MG63 (cell line): ENCODE measurements at regions not wholly inside any gene's neighbourhood (a gene's known extent, or its start where the extent isn't known, plus 50 kb on each side); places are given as distances from the start of the nearest gene placed in this dataset.

Experiments used
- DNase-seq: peaks from one replicate; pipeline ENCODE4 v3.0.0-alpha.2; 2020
- H3K27me3 ChIP-seq: fragments of 250-450 bp; sonication (Bioruptor Pico); 2 replicates; pipeline ENCODE4 v1.5.1; 2020; ENCODE audit warnings: mild to moderate bottlenecking, moderate library complexity
- H3K36me3 ChIP-seq: fragments of 250-450 bp; sonication (Bioruptor Pico); 2 replicates; pipeline ENCODE4 v1.5.1; 2020; ENCODE audit warnings: mild to moderate bottlenecking, moderate library complexity
- H3K4me3 ChIP-seq: fragments of 250-450 bp; sonication (Bioruptor Pico); 2 replicates; pipeline ENCODE4 v1.5.1; 2020; ENCODE audit warnings: mild to moderate bottlenecking, moderate library complexity
- H3K9me3 ChIP-seq: fragments of 250-450 bp; sonication (Bioruptor Pico); 2 replicates; pipeline ENCODE4 v1.5.1; 2020; ENCODE audit warnings: mild to moderate bottlenecking, moderate library complexity

DNA sequence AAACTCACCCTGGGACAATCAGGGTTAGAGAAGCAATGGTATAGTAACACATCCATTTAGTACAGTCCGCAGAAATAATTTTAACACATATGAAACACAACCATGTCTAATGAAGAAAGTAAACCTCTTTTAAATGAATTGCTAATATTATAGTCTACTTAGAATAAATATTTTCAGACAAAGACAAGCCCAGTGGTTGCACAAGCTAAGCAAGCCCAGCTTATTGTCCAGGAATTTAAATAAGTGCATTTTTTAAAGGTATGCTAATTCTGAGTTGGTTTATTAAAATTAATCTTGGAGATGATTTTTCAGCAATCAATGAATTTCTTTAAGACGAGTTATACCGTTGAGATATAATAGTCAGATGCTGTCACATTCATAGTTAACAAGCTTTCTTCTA is 118.8 kb upstream of the BLID start:
- Histone ChIP-seq H3K4me3 (no peak overlapping the region), H3K9me3 (no peaks in the 10 kb centered on the region; the same call in 1 of the 2 replicates), H3K36me3 (no peaks in the 10 kb centered on the region), H3K27me3 (no peaks in the 10 kb centered on the region)
- DNase-seq, result no peak

DNA sequence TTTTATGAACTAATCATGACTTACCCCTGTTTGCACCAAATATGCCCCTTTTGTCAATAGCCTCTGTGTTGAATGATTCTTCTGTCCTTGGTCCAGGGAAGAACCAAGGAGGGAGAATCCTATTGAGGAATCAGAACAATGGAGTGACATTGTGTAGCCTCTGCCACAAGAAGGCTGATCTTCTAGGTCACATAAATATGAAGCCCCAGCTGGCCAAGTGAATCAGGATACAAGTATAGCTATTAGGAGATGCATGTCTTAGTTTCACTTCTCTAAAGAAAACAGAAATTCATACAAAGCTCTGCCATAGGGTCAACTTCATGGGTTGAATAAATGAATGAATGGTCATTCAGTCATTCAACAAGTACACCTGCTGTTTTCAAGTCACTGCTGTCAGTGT is 118.2 kb upstream of the BLID start:
- no peak for DNase-seq
- Histone ChIP-seq H3K4me3 (no peak overlapping the region), H3K36me3 (no peaks in the 10 kb centered on the region), H3K9me3 (no peaks in the 10 kb centered on the region; the same call in 1 of the 2 replicates), H3K27me3 (no peaks in the 10 kb centered on the region)

DNA sequence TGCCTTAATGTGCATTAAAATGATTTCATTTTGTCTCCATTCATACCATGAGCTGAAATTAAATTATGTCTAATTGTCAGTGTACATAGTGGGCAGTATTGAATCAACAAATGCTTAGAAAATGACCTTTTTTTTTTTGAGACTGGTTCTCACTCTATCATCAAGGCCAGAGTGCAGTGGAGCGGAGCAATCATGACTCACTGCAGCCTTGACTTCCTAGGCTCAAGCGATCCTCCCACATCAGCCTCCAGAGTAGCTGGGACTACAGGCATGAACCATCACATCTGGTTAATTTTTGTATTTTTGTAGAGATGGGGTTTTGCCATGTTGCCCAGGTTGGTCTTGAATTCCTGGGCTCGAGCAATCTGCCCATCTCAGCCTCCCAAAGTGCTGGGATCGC is 117.0 kb upstream of the BLID start:
- H3K4me3 ChIP-seq, result no peak overlapping the region
- H3K27me3 ChIP-seq, result no peaks in the 10 kb centered on the region
- no peaks in the 10 kb centered on the region for H3K36me3 ChIP-seq
- peak; percentile 52 for DNase-seq
- H3K9me3 ChIP-seq, result no peaks in the 10 kb centered on the region

DNA sequence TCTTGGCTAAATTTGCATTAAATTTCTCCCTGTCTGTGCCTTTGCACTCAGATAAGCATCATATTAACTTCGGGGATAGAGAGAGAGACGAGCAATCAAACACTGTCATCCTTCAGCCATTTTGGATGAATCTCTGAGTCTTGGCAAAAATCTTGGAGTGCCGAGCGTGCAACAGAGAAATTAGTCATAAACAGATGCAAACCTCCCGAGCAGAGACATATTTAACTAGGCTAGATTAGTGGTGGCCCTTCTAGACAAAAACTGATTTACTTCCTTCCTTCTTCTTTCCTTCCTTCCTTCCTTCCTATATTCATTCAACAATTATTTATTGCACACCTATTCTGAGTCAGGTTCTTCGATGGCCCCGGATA is 114.4 kb upstream of the BLID start:
- Histone ChIP-seq H3K36me3 (no peaks in the 10 kb centered on the region), H3K4me3 (no peak overlapping the region), H3K9me3 (no peaks in the 10 kb centered on the region), H3K27me3 (no peaks in the 10 kb centered on the region)
- DNase-seq, result peak; percentile 67

DNA sequence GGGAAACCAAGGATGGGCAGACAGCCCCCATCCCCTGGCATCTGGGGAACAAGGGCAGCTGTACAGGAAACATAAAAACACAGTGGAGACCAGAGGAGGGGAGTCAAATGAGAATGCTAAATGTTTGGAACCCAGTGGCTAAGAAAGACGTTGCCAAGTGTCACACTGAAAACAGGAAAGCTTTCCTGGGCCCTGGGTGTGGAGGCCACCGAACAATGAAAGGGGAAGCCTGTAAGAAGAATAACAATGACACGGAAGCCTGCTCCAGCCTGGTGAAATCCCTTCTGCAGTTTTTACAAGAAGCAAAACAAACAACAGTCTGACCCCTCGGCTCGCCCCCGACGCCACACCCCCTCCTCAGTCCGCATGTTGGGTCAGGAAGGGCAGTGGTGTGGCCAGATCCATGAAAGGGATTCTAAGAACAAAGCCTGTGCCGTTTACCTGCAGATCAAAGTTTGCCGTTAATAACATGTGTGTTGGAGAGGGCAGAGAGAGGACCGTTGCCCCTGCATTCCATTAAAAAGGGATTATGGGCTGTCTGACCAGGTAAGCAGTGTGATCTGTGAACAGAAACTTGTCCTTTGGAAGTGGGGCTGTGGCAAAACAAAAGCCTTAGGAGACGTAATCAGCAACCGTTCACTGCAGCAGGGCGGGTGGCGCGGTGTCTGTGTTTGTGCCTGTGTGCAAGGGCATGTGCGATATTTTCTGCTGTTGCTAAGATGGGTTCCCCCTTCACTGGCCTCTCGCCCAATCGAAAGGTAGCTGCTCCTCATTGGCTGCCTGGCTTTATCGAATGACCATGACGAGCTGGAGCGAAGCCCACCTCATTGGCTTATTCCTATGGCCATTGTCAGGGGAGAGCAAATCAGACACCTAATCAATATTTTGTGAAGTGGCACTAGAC is 113.7 kb upstream of the BLID start:
- H3K9me3 ChIP-seq, result no peaks in the 10 kb centered on the region
- H3K27me3 ChIP-seq, result no peaks in the 10 kb centered on the region
- no peak overlapping the region for H3K4me3 ChIP-seq
- H3K36me3 ChIP-seq, result no peaks in the 10 kb centered on the region
- DNase-seq, result peak; percentile 33

DNA sequence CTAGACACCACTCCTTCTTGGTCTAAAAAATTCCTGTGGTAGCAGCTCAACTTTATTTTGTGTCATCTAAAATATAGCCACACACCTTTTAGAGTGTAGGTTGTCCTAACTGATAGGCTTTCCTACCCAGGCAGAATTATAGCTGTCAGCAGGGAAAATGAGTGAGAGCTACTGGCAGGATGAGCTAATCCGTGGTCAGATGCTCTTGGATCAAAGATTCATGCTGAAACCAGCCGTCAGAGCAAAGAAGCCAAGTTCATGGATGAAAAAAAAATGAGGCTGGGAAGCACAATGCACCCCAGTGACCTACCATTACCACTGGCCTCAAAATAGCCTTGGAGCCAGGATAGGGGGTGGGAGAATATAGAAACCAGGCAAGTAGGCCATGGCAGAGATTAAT is 113.1 kb upstream of the BLID start:
- Histone ChIP-seq H3K27me3 (no peaks in the 10 kb centered on the region), H3K36me3 (no peaks in the 10 kb centered on the region), H3K4me3 (no peak overlapping the region), H3K9me3 (no peaks in the 10 kb centered on the region)
- DNase-seq, result peak; percentile 69

DNA sequence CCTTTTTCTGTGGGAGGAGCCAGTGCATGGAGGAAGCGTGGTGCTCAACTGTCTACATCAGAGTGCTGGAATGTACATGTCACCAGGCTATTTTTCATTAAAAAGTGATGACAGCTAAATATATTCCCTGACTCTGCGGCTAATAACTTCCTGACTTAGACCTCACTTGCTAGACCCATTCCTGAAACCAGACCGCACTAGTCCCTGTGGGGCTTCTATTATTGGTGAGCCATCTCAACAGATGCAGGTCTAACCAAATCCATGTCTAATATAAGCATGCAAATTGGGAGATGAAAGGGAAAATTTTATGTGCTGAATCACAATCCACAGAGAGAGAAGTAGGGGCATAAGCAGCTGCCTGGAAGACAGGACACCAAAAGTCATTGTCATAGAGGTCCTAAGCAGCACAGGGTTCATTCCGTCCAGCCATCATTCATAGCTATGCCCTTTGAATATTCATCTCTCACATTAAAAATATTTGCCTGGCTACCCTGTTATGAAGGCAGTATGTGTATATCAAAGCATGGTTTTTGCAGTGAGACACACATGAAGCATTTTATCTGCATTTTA is 110.9 kb upstream of the BLID start:
- no peaks in the 10 kb centered on the region for H3K36me3 ChIP-seq
- no peak for DNase-seq
- no peaks in the 10 kb centered on the region for H3K9me3 ChIP-seq
- no peak overlapping the region for H3K4me3 ChIP-seq
- H3K27me3 ChIP-seq, result no peaks in the 10 kb centered on the region

DNA sequence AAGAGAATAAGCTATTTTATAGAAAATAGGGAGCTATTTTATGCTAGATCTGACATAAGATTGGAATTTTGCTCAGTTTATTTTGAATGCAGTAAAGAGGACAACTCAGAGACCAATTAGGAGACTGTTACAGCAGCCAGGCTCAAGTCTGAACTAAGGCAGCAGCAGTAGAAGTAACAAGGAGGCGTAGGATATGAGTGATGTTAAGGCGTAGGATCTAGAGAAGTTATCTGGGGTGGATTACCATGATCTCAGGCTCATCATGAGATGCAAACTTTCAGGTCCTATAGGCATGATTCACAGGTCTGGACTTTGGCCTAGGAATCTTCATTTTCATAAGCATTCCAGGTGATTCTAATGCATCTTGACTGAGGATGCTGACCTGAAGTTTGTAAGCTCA is 108.9 kb upstream of the BLID start:
- H3K9me3 ChIP-seq, result no peaks in the 10 kb centered on the region
- no peak for DNase-seq
- H3K27me3 ChIP-seq, result no peaks in the 10 kb centered on the region
- H3K4me3 ChIP-seq, result no peak overlapping the region
- H3K36me3 ChIP-seq, result no peaks in the 10 kb centered on the region

DNA sequence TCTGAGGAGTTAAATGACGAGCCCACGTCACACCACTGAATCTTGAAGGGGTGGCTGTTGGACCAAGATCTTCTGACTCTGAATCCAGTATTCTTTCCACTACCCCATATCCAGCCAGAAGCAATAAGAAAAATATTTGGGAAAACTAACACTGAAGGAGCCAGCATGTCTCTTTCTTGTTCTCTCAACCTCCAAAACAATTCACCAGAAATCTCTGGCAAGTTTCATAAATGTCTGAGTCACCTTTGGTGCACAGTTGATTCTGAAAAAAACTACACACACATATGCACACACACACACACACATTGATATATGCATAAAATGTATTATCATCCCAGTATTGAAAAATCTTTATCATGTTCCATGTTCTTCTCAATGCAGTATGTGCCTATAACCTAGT is 104.3 kb upstream of the BLID start:
- DNase-seq, result no peak
- Histone ChIP-seq H3K4me3 (no peak overlapping the region), H3K27me3 (no peaks in the 10 kb centered on the region), H3K9me3 (no peaks in the 10 kb centered on the region), H3K36me3 (no peaks in the 10 kb centered on the region)

DNA sequence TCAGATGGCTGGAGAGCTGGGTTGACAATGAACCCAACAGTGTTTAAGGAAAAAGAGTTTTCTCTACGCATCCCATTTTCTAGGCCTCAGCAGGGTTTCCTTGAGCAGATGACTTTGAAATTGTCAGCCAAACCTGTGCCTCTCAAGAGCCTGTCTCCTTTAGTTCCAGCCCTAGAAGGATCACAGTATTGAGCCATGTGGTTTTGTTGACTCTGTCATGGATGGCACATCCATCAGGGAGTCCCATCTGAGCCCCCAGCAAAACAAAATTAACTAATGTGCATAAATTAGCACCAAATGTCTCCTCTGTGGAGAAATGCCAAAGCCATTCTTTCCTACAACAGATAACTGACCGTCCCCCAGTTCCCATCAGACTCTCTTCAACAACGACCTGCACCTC is 103.8 kb upstream of the BLID start:
- no peaks in the 10 kb centered on the region for H3K27me3 ChIP-seq
- no peaks in the 10 kb centered on the region for H3K9me3 ChIP-seq
- H3K36me3 ChIP-seq, result no peaks in the 10 kb centered on the region
- H3K4me3 ChIP-seq, result no peak overlapping the region
- DNase-seq, result no peak

DNA sequence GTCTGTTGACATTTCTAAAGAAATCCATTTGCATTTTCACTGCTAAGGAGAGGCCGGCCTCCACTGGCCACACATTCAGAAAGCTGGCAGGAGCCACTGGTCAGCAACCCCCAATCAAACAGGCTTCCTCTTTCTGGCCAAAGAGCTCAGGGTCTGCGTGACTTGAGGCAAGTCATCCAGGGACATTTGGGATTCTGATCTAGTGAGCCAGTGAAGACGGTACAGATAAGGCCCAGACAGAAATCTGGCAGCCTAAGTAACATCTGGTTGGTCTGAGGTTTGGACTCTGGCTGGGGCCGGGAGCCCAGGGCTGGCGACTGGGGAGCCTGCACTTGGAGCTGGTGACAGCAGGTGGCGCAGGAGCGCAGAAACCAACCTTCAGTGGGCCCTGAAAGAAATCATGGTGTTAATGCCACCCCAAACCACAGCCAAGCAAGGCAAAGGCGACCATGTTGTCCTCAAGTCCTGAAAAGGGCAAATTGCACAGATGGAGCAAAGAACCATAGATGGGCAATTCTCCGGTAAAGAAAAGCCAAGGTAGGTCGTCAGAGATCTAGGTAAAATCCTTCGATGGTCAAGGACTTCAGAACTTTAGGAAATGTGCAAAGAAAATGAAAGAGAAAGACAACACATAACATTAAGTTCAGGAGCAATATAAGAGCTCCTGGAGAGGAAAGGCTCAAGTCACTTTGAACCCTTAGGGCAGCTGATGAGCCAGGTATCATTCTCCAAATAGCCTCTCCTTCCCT is 99.4 kb upstream of the BLID start:
- H3K9me3 ChIP-seq, result no peaks in the 10 kb centered on the region
- no peaks in the 10 kb centered on the region for H3K27me3 ChIP-seq
- peak; percentile 97 for DNase-seq
- H3K36me3 ChIP-seq, result no peaks in the 10 kb centered on the region
- H3K4me3 ChIP-seq, result no peak overlapping the region

DNA sequence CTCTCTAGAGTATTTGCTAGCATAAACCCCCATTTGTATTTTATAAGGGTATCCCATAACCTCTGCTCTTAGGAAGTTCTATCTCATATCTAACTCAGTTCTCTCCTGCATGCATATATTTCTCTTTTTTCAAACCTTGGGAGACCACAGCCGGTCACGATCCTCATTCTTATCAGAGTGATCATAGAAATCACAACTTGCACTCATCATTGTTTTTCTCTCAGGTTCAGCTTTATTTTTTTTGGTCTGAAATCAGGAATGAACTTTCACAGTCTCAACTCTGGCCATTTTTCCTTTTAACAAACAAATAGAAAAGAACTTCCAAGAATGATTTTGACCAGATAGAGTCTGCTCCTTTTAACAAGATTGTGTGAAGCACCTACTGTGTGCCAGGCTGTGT is 98.6 kb upstream of the BLID start:
- Histone ChIP-seq H3K4me3 (no peak overlapping the region), H3K27me3 (no peaks in the 10 kb centered on the region), H3K9me3 (no peaks in the 10 kb centered on the region), H3K36me3 (no peaks in the 10 kb centered on the region)
- no peak for DNase-seq

DNA sequence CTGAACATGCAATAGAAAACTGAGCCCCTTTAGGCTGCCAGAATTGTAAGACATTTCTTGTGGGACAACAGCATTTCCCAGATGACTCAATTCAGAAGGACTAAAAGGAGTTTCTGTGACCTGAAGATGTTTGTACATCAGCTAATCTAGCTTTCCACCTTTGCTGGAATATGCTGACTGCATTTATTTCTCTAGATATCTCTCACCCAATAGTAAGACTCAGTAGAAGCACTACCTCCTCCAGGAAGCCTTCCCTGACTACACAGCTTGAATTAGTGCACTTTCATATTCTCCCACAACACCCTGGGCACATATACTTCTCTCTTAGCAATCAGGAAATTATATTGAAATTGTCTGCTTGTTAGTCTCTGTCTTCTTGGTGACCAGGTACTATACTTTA is 98.1 kb upstream of the BLID start:
- Histone ChIP-seq H3K4me3 (no peak overlapping the region), H3K36me3 (no peaks in the 10 kb centered on the region), H3K27me3 (no peaks in the 10 kb centered on the region), H3K9me3 (no peaks in the 10 kb centered on the region)
- no peak for DNase-seq

DNA sequence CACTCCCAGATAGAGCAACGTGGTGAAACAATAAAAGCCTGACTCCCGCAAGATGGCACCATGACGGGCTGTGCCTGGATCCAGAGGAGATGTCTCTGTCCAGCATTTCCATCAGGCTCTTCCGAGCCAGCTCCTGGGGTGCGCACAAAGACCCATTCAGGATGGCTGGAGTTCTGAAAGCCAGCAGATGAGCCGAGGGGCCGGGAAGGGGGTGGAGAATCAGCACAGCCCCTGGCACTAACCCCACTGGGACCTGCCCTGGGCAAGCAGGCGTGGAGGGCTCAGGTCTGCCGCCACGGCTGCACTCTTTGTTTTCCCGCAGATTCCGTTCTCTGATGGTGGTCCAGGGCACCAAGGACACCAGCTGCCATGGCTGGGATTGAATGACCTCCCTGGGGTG is 97.2 kb upstream of the BLID start:
- DNase-seq, result no peak
- no peaks in the 10 kb centered on the region for H3K36me3 ChIP-seq
- H3K9me3 ChIP-seq, result no peaks in the 10 kb centered on the region
- H3K4me3 ChIP-seq, result no peak overlapping the region
- H3K27me3 ChIP-seq, result no peaks in the 10 kb centered on the region

DNA sequence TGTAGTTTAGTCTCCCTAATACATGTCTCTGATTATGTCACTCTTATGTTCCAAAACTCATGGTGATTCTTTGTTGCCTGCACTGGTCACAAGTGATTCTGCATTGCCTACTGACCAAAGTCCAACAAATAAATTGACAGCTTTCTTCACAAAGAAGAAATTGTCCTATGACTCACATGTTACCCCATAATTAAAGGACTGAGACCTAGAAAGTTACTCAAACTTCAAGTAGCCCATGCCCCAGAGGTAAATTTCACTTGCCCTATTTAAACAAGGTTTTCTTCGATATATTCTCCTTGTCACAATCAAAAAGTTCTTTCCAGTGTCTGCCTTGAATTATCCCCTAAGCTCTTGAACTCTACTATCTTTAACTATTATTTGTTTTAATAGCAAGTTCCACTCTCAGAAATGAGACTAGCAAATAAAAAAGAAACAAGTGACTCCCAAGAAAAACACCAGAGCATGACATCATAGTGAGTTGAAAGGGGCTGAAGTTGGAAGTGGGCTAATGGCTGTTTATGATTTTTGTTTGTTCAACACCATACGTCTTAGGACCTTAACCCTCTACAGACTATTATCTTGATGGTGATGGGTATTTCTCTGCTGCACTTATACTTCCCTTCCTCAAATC is 94.5 kb upstream of the BLID start:
- DNase-seq, result no peak
- Histone ChIP-seq H3K36me3 (no peaks in the 10 kb centered on the region), H3K27me3 (no peaks in the 10 kb centered on the region), H3K4me3 (no peak overlapping the region), H3K9me3 (no peaks in the 10 kb centered on the region)

DNA sequence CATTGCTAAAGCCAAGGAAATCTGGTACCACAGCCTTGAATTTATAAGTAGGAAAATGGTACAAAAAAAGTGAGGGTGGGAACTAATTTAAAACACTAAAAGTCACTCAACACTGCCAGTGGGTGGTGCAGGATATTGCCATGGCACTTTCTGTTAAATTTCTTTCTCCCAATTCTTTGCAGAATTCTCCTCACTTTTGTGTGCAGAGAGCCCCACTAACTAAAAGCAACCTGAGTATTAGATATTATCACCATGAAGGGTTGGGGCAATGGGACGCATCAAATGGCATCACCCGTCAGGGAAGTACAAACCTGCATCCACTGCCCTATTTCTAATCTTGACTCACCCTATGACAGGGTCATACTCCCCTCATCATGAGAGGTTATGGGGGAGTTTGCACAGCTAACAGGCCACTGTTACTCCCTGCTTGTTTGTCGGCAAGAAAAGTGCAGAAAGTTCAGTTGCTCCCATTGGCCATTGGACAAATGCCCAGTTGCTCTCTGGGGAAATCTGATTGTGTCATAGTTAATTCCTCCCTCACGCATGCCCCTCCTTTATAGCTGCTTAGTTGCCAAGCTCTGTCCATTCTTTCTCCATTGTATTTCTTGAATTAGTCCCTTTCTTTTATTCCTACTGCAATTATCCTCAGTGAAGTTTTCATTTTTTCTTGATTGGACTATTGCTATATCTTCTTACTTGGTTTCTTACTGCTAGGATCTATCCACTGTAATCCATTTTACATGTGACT is 93.8 kb upstream of the BLID start:
- Histone ChIP-seq H3K4me3 (no peak overlapping the region), H3K36me3 (no peaks in the 10 kb centered on the region), H3K27me3 (no peaks in the 10 kb centered on the region), H3K9me3 (no peaks in the 10 kb centered on the region)
- DNase-seq, result peak; percentile 74
